ENCODE measurements at regions not wholly inside any gene's neighbourhood (a gene's known extent, or its start where the extent isn't known, plus 50 kb on each side); places are given as distances from the start of the nearest gene placed in this dataset.

DNA sequence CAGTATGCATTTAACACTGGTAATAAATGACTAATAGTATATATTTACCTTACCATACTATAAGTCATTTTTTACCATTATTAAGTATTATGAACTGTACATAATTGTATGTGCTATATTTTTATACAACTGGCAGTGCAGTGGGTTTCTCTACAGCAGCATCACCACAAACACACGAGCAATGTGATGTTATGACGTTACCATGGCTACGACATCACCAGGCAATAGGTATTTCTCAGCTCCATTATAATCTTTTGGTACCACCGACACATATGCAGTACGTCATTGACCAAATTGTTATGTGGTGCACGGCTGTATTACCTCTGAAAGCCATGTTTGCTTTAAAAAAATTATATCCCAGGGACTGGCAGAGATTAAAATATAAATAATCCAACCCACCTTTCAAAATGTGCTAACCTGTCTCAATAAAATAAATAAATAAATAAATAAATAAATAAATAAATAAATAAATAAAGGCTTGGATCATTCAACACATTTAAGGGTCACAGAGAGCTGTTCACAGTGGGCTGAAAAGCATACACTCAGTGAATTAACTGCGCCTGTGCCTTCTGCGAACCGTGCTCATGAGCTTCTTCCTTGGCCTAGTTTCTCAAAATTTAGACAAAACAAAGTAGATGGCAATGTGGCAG lies 121.4 kb upstream of the SLC35F3 start:
- TF ChIP-seq, protein P1, sequence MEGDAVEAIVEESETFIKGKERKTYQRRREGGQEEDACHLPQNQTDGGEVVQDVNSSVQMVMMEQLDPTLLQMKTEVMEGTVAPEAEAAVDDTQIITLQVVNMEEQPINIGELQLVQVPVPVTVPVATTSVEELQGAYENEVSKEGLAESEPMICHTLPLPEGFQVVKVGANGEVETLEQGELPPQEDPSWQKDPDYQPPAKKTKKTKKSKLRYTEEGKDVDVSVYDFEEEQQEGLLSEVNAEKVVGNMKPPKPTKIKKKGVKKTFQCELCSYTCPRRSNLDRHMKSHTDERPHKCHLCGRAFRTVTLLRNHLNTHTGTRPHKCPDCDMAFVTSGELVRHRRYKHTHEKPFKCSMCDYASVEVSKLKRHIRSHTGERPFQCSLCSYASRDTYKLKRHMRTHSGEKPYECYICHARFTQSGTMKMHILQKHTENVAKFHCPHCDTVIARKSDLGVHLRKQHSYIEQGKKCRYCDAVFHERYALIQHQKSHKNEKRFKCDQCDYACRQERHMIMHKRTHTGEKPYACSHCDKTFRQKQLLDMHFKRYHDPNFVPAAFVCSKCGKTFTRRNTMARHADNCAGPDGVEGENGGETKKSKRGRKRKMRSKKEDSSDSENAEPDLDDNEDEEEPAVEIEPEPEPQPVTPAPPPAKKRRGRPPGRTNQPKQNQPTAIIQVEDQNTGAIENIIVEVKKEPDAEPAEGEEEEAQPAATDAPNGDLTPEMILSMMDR (IDR thresholded peaks at IDR 0.05): no peak
- no peak for TF ChIP-seq EZH2 (IDR thresholded peaks at IDR 0.05; ENCODE audit: borderline replicate concordance, insufficient read depth, low read depth, low read length, poor library complexity, severe bottlenecking)

Data from B cell (primary cell).